ENCODE measurements at regions not wholly inside any gene's neighbourhood (a gene's known extent, or its start where the extent isn't known, plus 50 kb on each side); places are given as distances from the start of the nearest gene placed in this dataset.

DNA sequence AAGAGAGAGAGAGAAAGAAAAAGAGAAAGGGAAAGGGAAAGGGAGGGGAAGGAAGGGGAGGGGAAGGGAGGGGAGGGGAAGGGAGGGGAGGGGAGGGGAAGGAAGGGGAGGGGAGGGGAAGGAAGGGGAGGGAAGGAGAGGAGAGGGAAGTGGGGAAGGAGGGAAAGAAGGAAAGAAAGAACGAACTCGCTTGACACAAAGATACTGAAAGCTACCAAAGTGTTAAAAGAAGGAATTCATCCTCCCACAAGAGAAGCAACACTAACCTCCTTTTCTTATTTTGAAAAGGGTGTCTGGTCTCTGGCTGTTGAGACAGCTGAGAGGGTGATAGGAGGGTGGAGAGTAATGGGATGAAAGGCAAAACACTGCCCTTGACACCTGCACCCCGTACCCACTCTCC, 172.6 kb downstream of the SHANK2 start:
- no peak for TF ChIP-seq EZH2phosphoT487 (IDR thresholded peaks at IDR 0.05; ENCODE audit: low read depth)
- TF ChIP-seq, protein P1, sequence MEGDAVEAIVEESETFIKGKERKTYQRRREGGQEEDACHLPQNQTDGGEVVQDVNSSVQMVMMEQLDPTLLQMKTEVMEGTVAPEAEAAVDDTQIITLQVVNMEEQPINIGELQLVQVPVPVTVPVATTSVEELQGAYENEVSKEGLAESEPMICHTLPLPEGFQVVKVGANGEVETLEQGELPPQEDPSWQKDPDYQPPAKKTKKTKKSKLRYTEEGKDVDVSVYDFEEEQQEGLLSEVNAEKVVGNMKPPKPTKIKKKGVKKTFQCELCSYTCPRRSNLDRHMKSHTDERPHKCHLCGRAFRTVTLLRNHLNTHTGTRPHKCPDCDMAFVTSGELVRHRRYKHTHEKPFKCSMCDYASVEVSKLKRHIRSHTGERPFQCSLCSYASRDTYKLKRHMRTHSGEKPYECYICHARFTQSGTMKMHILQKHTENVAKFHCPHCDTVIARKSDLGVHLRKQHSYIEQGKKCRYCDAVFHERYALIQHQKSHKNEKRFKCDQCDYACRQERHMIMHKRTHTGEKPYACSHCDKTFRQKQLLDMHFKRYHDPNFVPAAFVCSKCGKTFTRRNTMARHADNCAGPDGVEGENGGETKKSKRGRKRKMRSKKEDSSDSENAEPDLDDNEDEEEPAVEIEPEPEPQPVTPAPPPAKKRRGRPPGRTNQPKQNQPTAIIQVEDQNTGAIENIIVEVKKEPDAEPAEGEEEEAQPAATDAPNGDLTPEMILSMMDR (IDR thresholded peaks at IDR 0.05; ENCODE audit: low read depth, low read length): no peak

Data from OCI-LY3 (cell line).